ENCODE measurements at regions not wholly inside any gene's neighbourhood (a gene's known extent, or its start where the extent isn't known, plus 50 kb on each side); places are given as distances from the start of the nearest gene placed in this dataset.

DNA sequence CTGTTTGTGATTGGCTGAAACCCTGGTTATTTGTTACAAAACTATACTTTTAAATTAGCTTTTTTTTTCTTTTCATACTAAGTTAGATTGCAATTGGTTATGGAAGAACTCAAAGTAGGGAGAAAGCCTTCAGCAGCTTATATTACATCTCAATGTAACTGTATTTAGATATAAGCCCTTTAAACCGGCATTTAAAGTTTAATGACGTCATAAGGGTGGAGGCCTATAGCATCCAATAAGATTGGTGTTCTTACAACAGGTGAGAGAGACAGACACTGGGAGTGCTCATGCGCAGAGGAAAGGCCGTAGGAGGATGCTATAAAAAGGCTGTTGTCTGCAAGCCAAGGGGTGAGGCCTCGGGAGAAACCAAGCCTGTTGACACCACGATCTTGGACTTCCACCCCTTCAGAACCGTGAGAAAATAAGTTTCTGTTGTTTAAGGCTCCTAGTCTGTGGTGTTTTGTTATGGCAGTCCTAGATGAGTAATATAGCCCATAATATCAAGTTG lies 1198.8 kb upstream of the SPRY2 start:
- TF ChIP-seq, protein P1, sequence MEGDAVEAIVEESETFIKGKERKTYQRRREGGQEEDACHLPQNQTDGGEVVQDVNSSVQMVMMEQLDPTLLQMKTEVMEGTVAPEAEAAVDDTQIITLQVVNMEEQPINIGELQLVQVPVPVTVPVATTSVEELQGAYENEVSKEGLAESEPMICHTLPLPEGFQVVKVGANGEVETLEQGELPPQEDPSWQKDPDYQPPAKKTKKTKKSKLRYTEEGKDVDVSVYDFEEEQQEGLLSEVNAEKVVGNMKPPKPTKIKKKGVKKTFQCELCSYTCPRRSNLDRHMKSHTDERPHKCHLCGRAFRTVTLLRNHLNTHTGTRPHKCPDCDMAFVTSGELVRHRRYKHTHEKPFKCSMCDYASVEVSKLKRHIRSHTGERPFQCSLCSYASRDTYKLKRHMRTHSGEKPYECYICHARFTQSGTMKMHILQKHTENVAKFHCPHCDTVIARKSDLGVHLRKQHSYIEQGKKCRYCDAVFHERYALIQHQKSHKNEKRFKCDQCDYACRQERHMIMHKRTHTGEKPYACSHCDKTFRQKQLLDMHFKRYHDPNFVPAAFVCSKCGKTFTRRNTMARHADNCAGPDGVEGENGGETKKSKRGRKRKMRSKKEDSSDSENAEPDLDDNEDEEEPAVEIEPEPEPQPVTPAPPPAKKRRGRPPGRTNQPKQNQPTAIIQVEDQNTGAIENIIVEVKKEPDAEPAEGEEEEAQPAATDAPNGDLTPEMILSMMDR (IDR thresholded peaks at IDR 0.05) = no peak
- no peak for TF ChIP-seq EZH2 (IDR thresholded peaks at IDR 0.05; ENCODE audit: borderline replicate concordance, insufficient read depth, low read depth, low read length, poor library complexity, severe bottlenecking)
